BJ (cell line): ENCODE measurements at regions not wholly inside any gene's neighbourhood (a gene's known extent, or its start where the extent isn't known, plus 50 kb on each side); places are given as distances from the start of the nearest gene placed in this dataset.

Experiments used
- CTCF ChIA-PET: fragments of 350-600 bp; formaldehyde crosslinking; extraction: SDS; loops from one replicate; lab custom pipeline; 2021; ENCODE audit warnings: antibody characterized with exemption, inconsistent platforms; lab: Yijun Ruan, JAX
- POLR2A ChIA-PET: fragments of 300-600 bp; sonication (Branson Sonifier 250); formaldehyde crosslinking; extraction: SDS; loops from one replicate; lab custom pipeline; 2021; ENCODE audit warnings: antibody characterized with exemption; lab: Charles Lee
- DNase-seq: peaks from one replicate; pipeline ENCODE4 v3.0.0-alpha.2; 2011; ENCODE audit warnings: low read depth
- H3K27me3 ChIP-seq: 2 replicates; pipeline ENCODE4 v1.6.0; 2011; ENCODE audit warnings: low read length; ENCODE audit not compliant: control insufficient read depth, insufficient read depth
- H3K36me3 ChIP-seq: 2 replicates; pipeline ENCODE4 v1.5.1; 2011; ENCODE audit warnings: low read length; ENCODE audit not compliant: control insufficient read depth, insufficient read depth
- H3K4me3 ChIP-seq: 2 replicates; pipeline ENCODE4 v1.5.1; 2011; ENCODE audit warnings: low read depth, mild to moderate bottlenecking, control low read depth, low read length
- CTCF ChIP-seq: IDR thresholded peaks from 2 replicates; pipeline ENCODE4 v1.5.1; 2011; ENCODE audit warnings: low read depth, mild to moderate bottlenecking, control low read depth, inconsistent platforms, low read length, moderate library complexity; ENCODE audit not compliant: insufficient read depth

- Histone ChIP-seq H3K4me3 (no peak overlapping the region), H3K27me3 (0 out of 2 replicates have a peak, but pooled peaks cover 2% of the 10 kb centered on the region), H3K36me3 (no peaks in the 10 kb centered on the region)
- ChIA-PET POLR2A (no interaction called here), CTCF (interaction anchor here (1.3 kb wide), 1 partner anchor 18 kb away, joined by 3 read pairs; no protein-coding TSS in a partner anchor)
- DNase-seq = no peak
- TF ChIP-seq CTCF = no peak
Observed at GRCh38 chr7:35581605-35582210, 113.2 kb downstream of the HERPUD2 start.

GRCh38 chr7:35576031-35576573, 118.8 kb downstream of the HERPUD2 start:
- no peak for TF ChIP-seq CTCF
- CTCF ChIA-PET = no interaction called here

GRCh38 chr7:35571611-35572240, 123.2 kb downstream of the HERPUD2 start:
- no peaks in the 10 kb centered on the region for H3K36me3 ChIP-seq
- ChIA-PET CTCF (no interaction called here), POLR2A (no interaction called here)
- no peak for TF ChIP-seq CTCF
- no peak for DNase-seq
- no peak overlapping the region for H3K4me3 ChIP-seq
- H3K27me3 ChIP-seq = no peaks in the 10 kb centered on the region

More at GRCh38 chr7:35576031-35576573, 118.8 kb downstream of the HERPUD2 start:
- H3K4me3 ChIP-seq = no peak overlapping the region
- POLR2A ChIA-PET = no interaction called here
- no peak for DNase-seq
- H3K27me3 ChIP-seq = no peaks in the 10 kb centered on the region
- H3K36me3 ChIP-seq = no peaks in the 10 kb centered on the region

DNA sequence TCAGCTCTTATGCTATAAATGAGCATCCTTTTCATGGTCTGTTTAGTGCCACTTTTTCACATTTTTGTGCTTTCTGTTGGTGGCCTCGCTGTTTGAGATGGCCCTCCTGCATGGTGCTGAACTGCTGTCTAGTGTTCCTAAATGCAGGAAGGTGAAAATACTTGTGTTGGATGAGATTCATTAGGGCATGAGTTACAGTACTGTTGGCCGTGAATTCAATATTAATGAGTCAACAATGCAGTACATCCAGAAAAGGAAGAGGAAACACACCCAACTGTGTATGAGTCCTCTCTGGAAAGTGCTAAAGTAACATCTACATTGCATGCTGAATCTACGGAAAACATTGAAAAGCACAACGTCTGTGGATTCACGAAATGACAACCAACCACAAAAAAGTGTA, 124.0 kb downstream of the HERPUD2 start:
- Histone ChIP-seq H3K27me3 (no peaks in the 10 kb centered on the region), H3K4me3 (no peak overlapping the region), H3K36me3 (no peaks in the 10 kb centered on the region)
- DNase-seq = no peak
- CTCF ChIA-PET = no interaction called here
- TF ChIP-seq CTCF = no peak
- POLR2A ChIA-PET = no interaction called here

DNA sequence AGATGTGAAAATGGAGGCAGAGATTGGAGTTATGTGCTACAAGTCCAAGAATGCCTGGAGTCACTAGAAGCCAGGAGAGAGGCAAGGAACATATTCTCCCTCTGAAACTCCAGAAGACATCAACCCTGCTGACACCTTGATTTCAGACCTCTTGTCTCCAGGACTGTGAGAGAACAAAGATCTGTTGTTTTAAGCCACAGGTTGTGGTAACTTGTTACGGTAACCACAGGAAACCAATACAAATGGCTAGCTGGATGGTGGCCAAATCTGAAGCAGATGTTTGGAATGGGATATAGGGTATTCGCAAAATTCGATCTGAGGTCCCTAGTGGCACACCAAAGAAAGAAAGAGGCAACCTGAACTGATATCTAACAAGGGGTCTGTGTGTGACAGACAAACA, 129.0 kb downstream of the HERPUD2 start:
- H3K27me3 ChIP-seq = no peaks in the 10 kb centered on the region
- POLR2A ChIA-PET = no interaction called here
- CTCF ChIA-PET = no interaction called here
- DNase-seq = no peak
- no peaks in the 10 kb centered on the region for H3K36me3 ChIP-seq
- TF ChIP-seq CTCF = no peak
- no peak overlapping the region for H3K4me3 ChIP-seq
